LNCAP (cell line): ENCODE measurements at regions not wholly inside any gene's neighbourhood (a gene's known extent, or its start where the extent isn't known, plus 50 kb on each side); places are given as distances from the start of the nearest gene placed in this dataset.

Source experiments
- CTCF ChIP-seq: fragments of 450-650 bp; IDR thresholded peaks from 2 replicates; pipeline ENCODE4 v1.5.1; 2017; ENCODE audit warnings: mild to moderate bottlenecking

- TF ChIP-seq CTCF = no peak
These were observed 107.3 kb upstream of the MAF start for GRCh38 chr16:79707876-79708275.

GRCh38 chr16:79703066-79703465 lies 102.5 kb upstream of the MAF start:
- no peak for TF ChIP-seq CTCF

- TF ChIP-seq CTCF = no peak
These were observed 97.8 kb upstream of the MAF start for GRCh38 chr16:79698341-79698753.

- TF ChIP-seq CTCF = no peak
These were observed 97.1 kb upstream of the MAF start for GRCh38 chr16:79697562-79698112.

GRCh38 chr16:79691007-79691406 lies 90.5 kb upstream of the MAF start:
- no peak for TF ChIP-seq CTCF

GRCh38 chr16:79690159-79690558 lies 89.6 kb upstream of the MAF start:
- no peak for TF ChIP-seq CTCF

- TF ChIP-seq CTCF = no peak
These were observed 87.0 kb upstream of the MAF start for GRCh38 chr16:79687249-79688130.
